HEK293 (cell line): ENCODE measurements at regions not wholly inside any gene's neighbourhood (a gene's known extent, or its start where the extent isn't known, plus 50 kb on each side); places are given as distances from the start of the nearest gene placed in this dataset.

Source experiments
- CTCF ChIA-PET: fragments of 350-600 bp; formaldehyde crosslinking; extraction: SDS; loops from one replicate; lab custom pipeline; 2021; ENCODE audit warnings: antibody characterized with exemption; lab: Yijun Ruan, JAX
- POLR2A ChIA-PET: fragments of 300-600 bp; formaldehyde crosslinking; extraction: SDS; loops from one replicate; lab custom pipeline; 2020; ENCODE audit warnings: antibody characterized with exemption, inconsistent platforms; lab: Yijun Ruan, JAX
- H3K27ac ChIP-seq: fragments of 200-500 bp; sonication (Bioruptor generic); 2 replicates; pipeline ENCODE4 v1.5.1; 2014; ENCODE audit warnings: low read depth, low read length, control low read depth, inconsistent platforms; ENCODE audit errors: extremely low read depth
- H3K36me3 ChIP-seq, 2 experiments: fragments of 200-500 bp in 1 of 2; sonication (Bioruptor generic) in 1 of 2; 1 replicate in 1 of 2; 2 replicates in 1 of 2; pipeline ENCODE4 v1.5.1; 2014 to 2017; ENCODE audit warnings: inconsistent platforms in 2 of 2, low read length in 2 of 2; ENCODE audit not compliant: control insufficient read depth in 2 of 2, insufficient read depth in 1 of 2
- H3K4me1 ChIP-seq: fragments of 200-500 bp; sonication (Bioruptor generic); 2 replicates; pipeline ENCODE4 v1.5.1; 2014; ENCODE audit warnings: mild to moderate bottlenecking, low read length, inconsistent platforms; ENCODE audit not compliant: control insufficient read depth, insufficient read depth
- H3K4me3 ChIP-seq: 2 replicates; pipeline ENCODE4 v1.5.1; 2011; ENCODE audit warnings: low read depth, mild to moderate bottlenecking, control low read depth, low read length, moderate library complexity
- H3K9me3 ChIP-seq: fragments of 200-500 bp; sonication (Bioruptor generic); 2 replicates; pipeline ENCODE4 v1.5.1; 2014; ENCODE audit warnings: low read depth, low read length, inconsistent platforms; ENCODE audit not compliant: control insufficient read depth, insufficient read depth
- BCL11B ChIP-seq: fragments of 450-650 bp; formaldehyde crosslinking; IDR thresholded peaks from 2 replicates; pipeline ENCODE4 v1.5.1; 2016; ENCODE audit warnings: low read depth, missing biosample characterization, missing genetic modification characterization
- KLF9 ChIP-seq: fragments of 450-650 bp; formaldehyde crosslinking; IDR thresholded peaks from 2 replicates; pipeline ENCODE4 v1.5.1; 2016; ENCODE audit warnings: missing biosample characterization, missing genetic modification characterization, low read depth
- OSR2 ChIP-seq: fragments of 450-650 bp; formaldehyde crosslinking; IDR thresholded peaks from 2 replicates; pipeline ENCODE4 v1.5.1; 2016; ENCODE audit warnings: missing biosample characterization, missing genetic modification characterization
- YY2 ChIP-seq: fragments of 450-650 bp; formaldehyde crosslinking; IDR thresholded peaks from 2 replicates; pipeline ENCODE4 v1.5.1; 2016; ENCODE audit warnings: missing biosample characterization, missing genetic modification characterization
- ZBTB17 ChIP-seq: fragments of 450-650 bp; formaldehyde crosslinking; IDR thresholded peaks from 2 replicates; pipeline ENCODE4 v1.5.1; 2016; ENCODE audit warnings: missing biosample characterization, missing genetic modification characterization
- ZBTB8A ChIP-seq: fragments of 450-650 bp; formaldehyde crosslinking; IDR thresholded peaks from 2 replicates; pipeline ENCODE4 v1.5.1; 2016; ENCODE audit warnings: missing biosample characterization, missing genetic modification characterization
- ZEB2 ChIP-seq: fragments of 450-650 bp; formaldehyde crosslinking; IDR thresholded peaks from 2 replicates; pipeline ENCODE4 v1.5.1; 2016; ENCODE audit warnings: missing biosample characterization, missing genetic modification characterization
- ZFP41 ChIP-seq: fragments of 450-650 bp; formaldehyde crosslinking; IDR thresholded peaks from 2 replicates; pipeline ENCODE4 v1.5.1; 2016; ENCODE audit warnings: missing biosample characterization, missing genetic modification characterization, borderline replicate concordance
- ZNF112 ChIP-seq: fragments of 450-650 bp; formaldehyde crosslinking; IDR thresholded peaks from 2 replicates; pipeline ENCODE4 v1.5.0; 2017; ENCODE audit warnings: missing biosample characterization, missing genetic modification characterization
- ZNF133 ChIP-seq: fragments of 450-650 bp; formaldehyde crosslinking; IDR thresholded peaks from 2 replicates; pipeline ENCODE4 v1.5.1; 2016; ENCODE audit warnings: missing biosample characterization, missing genetic modification characterization
- ZNF211 ChIP-seq: fragments of 450-650 bp; formaldehyde crosslinking; IDR thresholded peaks from 2 replicates; pipeline ENCODE4 v1.5.1; 2016; ENCODE audit warnings: low read depth, missing biosample characterization, missing genetic modification characterization
- ZNF394 ChIP-seq: fragments of 450-650 bp; formaldehyde crosslinking; IDR thresholded peaks from 2 replicates; pipeline ENCODE4 v1.5.1; 2016; ENCODE audit warnings: missing biosample characterization, missing genetic modification characterization, mild to moderate bottlenecking, moderate library complexity, borderline replicate concordance
- ZNF571 ChIP-seq: fragments of 450-650 bp; formaldehyde crosslinking; IDR thresholded peaks from 2 replicates; pipeline ENCODE4 v1.5.0; 2017; ENCODE audit warnings: missing biosample characterization, missing genetic modification characterization
- ZNF585B ChIP-seq: fragments of 450-650 bp; formaldehyde crosslinking; IDR thresholded peaks from 2 replicates; pipeline ENCODE4 v1.5.1; 2016; ENCODE audit warnings: missing biosample characterization, missing genetic modification characterization
- ZNF610 ChIP-seq: fragments of 450-650 bp; formaldehyde crosslinking; IDR thresholded peaks from 2 replicates; pipeline ENCODE4 v1.5.1; 2016; ENCODE audit warnings: missing biosample characterization, missing genetic modification characterization, borderline replicate concordance
- ZNF621 ChIP-seq: fragments of 450-650 bp; formaldehyde crosslinking; IDR thresholded peaks from 2 replicates; pipeline ENCODE4 v1.5.1; 2017; ENCODE audit warnings: missing biosample characterization, missing genetic modification characterization
- ZNF660 ChIP-seq: fragments of 450-650 bp; IDR thresholded peaks from 2 replicates; pipeline ENCODE4 v1.5.1; 2018; ENCODE audit warnings: missing biosample characterization, mild to moderate bottlenecking, missing genetic modification characterization
- ZNF677 ChIP-seq: fragments of 450-650 bp; IDR thresholded peaks from 2 replicates; pipeline ENCODE4 v1.5.0; 2018; ENCODE audit warnings: missing biosample characterization, mild to moderate bottlenecking, missing genetic modification characterization, moderate library complexity
- TF ChIP-seq, protein P1 (sequence below): fragments of 450-650 bp; formaldehyde crosslinking; IDR thresholded peaks from 2 replicates; pipeline ENCODE4 v1.5.1; 2016; ENCODE audit warnings: missing biosample characterization, missing genetic modification characterization, borderline replicate concordance
- TF ChIP-seq, protein P2 (sequence below): fragments of 450-650 bp; formaldehyde crosslinking; IDR thresholded peaks from 2 replicates; pipeline ENCODE4 v1.5.1; 2016; ENCODE audit warnings: missing biosample characterization, missing genetic modification characterization
- TF ChIP-seq, protein P3 (sequence below): fragments of 450-650 bp; formaldehyde crosslinking; IDR thresholded peaks from 2 replicates; pipeline ENCODE4 v1.5.1; 2017; ENCODE audit warnings: missing biosample characterization, missing genetic modification characterization
- TF ChIP-seq, protein P4 (sequence below): fragments of 450-650 bp; formaldehyde crosslinking; IDR thresholded peaks from 2 replicates; pipeline ENCODE4 v1.5.1; 2016; ENCODE audit warnings: missing biosample characterization, missing genetic modification characterization

DNA sequence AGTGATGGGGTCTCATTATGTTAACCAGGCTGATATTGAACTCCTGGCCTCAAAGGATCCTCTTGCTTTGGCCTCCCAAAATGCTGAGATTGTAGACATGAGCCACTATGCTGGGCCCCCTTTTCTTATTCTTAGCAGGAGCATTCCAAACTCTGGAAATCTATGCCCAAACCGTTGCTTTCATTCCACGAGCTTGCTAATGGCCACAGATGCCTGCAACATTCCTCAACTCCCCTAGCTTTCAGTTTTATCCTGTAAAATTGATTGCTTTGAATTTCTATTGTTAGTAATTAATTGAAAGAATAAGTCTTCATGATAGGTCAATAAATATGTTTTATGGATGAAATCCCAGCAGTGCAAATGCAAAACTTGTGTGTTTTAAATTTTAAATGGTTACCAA lies 564.8 kb upstream of the WWC1 start:
- Histone ChIP-seq H3K36me3 (no peaks in the 10 kb centered on the region), H3K4me3 (no peak overlapping the region), H3K9me3 (no peaks in the 10 kb centered on the region), H3K4me1 (no peaks in the 10 kb centered on the region), H3K27ac (no peak overlapping the region)
- POLR2A ChIA-PET: interaction anchor here (0.7 kb wide), 1 partner anchor 363 kb away, joined by 3 read pairs; no protein-coding TSS in a partner anchor
- CTCF ChIA-PET: interaction anchor here (0.6 kb wide), 1 partner anchor 35 kb away, joined by 6 read pairs; no protein-coding TSS in a partner anchor
- TF ChIP-seq ZNF585B (tag by site-specific recombination) (no peak), ZNF211 (tag by site-specific recombination) (no peak), KLF9 (no peak), YY2 (tag by site-specific recombination) (no peak), ZBTB17 (tag by site-specific recombination) (no peak), ZBTB8A (tag by site-specific recombination) (no peak)
- TF ChIP-seq, protein P1, sequence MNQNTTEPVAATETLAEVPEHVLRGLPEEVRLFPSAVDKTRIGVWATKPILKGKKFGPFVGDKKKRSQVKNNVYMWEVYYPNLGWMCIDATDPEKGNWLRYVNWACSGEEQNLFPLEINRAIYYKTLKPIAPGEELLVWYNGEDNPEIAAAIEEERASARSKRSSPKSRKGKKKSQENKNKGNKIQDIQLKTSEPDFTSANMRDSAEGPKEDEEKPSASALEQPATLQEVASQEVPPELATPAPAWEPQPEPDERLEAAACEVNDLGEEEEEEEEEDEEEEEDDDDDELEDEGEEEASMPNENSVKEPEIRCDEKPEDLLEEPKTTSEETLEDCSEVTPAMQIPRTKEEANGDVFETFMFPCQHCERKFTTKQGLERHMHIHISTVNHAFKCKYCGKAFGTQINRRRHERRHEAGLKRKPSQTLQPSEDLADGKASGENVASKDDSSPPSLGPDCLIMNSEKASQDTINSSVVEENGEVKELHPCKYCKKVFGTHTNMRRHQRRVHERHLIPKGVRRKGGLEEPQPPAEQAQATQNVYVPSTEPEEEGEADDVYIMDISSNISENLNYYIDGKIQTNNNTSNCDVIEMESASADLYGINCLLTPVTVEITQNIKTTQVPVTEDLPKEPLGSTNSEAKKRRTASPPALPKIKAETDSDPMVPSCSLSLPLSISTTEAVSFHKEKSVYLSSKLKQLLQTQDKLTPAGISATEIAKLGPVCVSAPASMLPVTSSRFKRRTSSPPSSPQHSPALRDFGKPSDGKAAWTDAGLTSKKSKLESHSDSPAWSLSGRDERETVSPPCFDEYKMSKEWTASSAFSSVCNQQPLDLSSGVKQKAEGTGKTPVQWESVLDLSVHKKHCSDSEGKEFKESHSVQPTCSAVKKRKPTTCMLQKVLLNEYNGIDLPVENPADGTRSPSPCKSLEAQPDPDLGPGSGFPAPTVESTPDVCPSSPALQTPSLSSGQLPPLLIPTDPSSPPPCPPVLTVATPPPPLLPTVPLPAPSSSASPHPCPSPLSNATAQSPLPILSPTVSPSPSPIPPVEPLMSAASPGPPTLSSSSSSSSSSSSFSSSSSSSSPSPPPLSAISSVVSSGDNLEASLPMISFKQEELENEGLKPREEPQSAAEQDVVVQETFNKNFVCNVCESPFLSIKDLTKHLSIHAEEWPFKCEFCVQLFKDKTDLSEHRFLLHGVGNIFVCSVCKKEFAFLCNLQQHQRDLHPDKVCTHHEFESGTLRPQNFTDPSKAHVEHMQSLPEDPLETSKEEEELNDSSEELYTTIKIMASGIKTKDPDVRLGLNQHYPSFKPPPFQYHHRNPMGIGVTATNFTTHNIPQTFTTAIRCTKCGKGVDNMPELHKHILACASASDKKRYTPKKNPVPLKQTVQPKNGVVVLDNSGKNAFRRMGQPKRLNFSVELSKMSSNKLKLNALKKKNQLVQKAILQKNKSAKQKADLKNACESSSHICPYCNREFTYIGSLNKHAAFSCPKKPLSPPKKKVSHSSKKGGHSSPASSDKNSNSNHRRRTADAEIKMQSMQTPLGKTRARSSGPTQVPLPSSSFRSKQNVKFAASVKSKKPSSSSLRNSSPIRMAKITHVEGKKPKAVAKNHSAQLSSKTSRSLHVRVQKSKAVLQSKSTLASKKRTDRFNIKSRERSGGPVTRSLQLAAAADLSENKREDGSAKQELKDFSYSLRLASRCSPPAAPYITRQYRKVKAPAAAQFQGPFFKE (tag by site-specific recombination): no peak
- TF ChIP-seq, protein P2, sequence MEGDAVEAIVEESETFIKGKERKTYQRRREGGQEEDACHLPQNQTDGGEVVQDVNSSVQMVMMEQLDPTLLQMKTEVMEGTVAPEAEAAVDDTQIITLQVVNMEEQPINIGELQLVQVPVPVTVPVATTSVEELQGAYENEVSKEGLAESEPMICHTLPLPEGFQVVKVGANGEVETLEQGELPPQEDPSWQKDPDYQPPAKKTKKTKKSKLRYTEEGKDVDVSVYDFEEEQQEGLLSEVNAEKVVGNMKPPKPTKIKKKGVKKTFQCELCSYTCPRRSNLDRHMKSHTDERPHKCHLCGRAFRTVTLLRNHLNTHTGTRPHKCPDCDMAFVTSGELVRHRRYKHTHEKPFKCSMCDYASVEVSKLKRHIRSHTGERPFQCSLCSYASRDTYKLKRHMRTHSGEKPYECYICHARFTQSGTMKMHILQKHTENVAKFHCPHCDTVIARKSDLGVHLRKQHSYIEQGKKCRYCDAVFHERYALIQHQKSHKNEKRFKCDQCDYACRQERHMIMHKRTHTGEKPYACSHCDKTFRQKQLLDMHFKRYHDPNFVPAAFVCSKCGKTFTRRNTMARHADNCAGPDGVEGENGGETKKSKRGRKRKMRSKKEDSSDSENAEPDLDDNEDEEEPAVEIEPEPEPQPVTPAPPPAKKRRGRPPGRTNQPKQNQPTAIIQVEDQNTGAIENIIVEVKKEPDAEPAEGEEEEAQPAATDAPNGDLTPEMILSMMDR: no peak

DNA sequence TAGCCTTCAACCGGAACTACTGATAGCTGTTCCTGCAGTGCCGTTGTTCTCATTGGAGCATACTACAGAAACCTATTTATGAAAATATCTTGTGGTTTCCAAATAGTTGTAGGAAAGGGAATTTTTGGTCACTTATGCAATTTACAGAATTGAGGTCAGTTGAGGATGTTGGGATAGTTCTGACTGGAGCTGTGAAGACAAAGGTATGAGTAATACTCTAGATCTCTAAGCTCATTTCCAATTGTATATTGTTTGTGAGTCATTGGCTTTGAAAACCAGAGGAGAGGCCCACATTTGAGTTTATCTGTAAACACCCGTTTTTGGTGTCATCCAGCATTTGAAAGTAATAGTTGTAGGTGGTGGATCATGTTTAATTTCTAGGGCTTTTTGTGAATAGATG lies 561.3 kb upstream of the WWC1 start:
- ChIA-PET CTCF (interaction anchor here (0.6 to 1.9 kb wide), 3 partner anchors 281 to 317 kb away, joined by 3 to 5 read pairs (median 3); no protein-coding TSS in a partner anchor), POLR2A (interaction anchor here (1.9 kb wide), 1 partner anchor 31 kb away, joined by 5 read pairs; no protein-coding TSS in a partner anchor)
- Histone ChIP-seq H3K27ac (no peak overlapping the region), H3K4me3 (no peak overlapping the region), H3K9me3 (no peaks in the 10 kb centered on the region), H3K36me3 (no peaks in the 10 kb centered on the region), H3K4me1 (no peaks in the 10 kb centered on the region)
- TF ChIP-seq ZNF610 (tag by site-specific recombination) (no peak), ZNF133 (tag by site-specific recombination) (no peak), ZNF677 (tag by site-specific recombination) (no peak), ZNF621 (tag by site-specific recombination) (no peak), ZNF394 (tag by site-specific recombination) (no peak), OSR2 (no peak), ZFP41 (tag by site-specific recombination) (no peak), ZNF571 (tag by site-specific recombination) (no peak), ZNF112 (tag by site-specific recombination) (no peak), BCL11B (tag by site-specific recombination) (no peak), ZEB2 (no peak), ZNF660 (no peak)
- TF ChIP-seq, protein P3, sequence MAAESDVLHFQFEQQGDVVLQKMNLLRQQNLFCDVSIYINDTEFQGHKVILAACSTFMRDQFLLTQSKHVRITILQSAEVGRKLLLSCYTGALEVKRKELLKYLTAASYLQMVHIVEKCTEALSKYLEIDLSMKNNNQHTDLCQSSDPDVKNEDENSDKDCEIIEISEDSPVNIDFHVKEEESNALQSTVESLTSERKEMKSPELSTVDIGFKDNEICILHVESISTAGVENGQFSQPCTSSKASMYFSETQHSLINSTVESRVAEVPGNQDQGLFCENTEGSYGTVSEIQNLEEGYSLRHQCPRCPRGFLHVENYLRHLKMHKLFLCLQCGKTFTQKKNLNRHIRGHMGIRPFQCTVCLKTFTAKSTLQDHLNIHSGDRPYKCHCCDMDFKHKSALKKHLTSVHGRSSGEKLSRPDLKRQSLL (tag by site-specific recombination): no peak
- TF ChIP-seq, protein P4, sequence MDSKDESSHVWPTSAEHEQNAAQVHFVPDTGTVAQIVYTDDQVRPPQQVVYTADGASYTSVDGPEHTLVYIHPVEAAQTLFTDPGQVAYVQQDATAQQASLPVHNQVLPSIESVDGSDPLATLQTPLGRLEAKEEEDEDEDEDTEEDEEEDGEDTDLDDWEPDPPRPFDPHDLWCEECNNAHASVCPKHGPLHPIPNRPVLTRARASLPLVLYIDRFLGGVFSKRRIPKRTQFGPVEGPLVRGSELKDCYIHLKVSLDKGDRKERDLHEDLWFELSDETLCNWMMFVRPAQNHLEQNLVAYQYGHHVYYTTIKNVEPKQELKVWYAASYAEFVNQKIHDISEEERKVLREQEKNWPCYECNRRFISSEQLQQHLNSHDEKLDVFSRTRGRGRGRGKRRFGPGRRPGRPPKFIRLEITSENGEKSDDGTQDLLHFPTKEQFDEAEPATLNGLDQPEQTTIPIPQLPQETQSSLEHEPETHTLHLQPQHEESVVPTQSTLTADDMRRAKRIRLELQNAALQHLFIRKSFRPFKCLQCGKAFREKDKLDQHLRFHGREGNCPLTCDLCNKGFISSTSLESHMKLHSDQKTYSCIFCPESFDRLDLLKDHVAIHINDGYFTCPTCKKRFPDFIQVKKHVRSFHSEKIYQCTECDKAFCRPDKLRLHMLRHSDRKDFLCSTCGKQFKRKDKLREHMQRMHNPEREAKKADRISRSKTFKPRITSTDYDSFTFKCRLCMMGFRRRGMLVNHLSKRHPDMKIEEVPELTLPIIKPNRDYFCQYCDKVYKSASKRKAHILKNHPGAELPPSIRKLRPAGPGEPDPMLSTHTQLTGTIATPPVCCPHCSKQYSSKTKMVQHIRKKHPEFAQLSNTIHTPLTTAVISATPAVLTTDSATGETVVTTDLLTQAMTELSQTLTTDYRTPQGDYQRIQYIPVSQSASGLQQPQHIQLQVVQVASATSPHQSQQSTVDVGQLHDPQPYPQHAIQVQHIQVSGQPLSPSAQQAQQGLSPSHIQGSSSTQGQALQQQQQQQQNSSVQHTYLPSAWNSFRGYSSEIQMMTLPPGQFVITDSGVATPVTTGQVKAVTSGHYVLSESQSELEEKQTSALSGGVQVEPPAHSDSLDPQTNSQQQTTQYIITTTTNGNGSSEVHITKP (tag by site-specific recombination): no peak
